H1 (cell line): ENCODE measurements at regions not wholly inside any gene's neighbourhood (a gene's known extent, or its start where the extent isn't known, plus 50 kb on each side); places are given as distances from the start of the nearest gene placed in this dataset.

ENCODE experiments used
- PHF8 ChIP-seq: fragments of 200-600 bp; sonication (generic); conservative IDR thresholded peaks from 2 replicates; pipeline ENCODE4 v1.7.1; 2012; ENCODE audit warnings: low read depth, mild to moderate bottlenecking, inconsistent platforms, low read length, moderate library complexity

- no peak for TF ChIP-seq PHF8
- TF ChIP-seq, all 59 proteins: peak for 0
Observed at GRCh38 chr16:26330654-26331053, 638.9 kb downstream of the HS3ST4 start (continued).
